ENCODE measurements at regions not wholly inside any gene's neighbourhood (a gene's known extent, or its start where the extent isn't known, plus 50 kb on each side); places are given as distances from the start of the nearest gene placed in this dataset.

GRCh38 chr3:187987924-187988323, 166.0 kb upstream of the LPP start:
- H3K27ac ChIP-seq (ENCODE audit: insufficient read depth, low read depth, low read length), result no peak overlapping the region
- FAIRE-seq (no peak), DNase-seq (ENCODE audit: low read depth, low spot score) (no peak)
- H3K27me3 ChIP-seq (ENCODE audit: control insufficient read depth in 2 of 2, insufficient read depth in 2 of 2, low read length in 2 of 2), result no peaks in the 10 kb centered on the region
- BruUV-seq (replicated peaks), result no TSS peak
- no peaks in the 10 kb centered on the region for H3K9me3 ChIP-seq (replicated peaks; ENCODE audit: control insufficient read depth, insufficient read depth, low read length)
- intact Hi-C loops (cut with micrococcal nuclease) (loop anchor here (5.0 kb wide), 2 partner anchors 246 to 969 kb away; no protein-coding TSS in a partner anchor), dilution Hi-C loops (cut with MboI; ENCODE audit: extremely low pct_ligation_motif_present, low sequenced_read_pairs) (no loop called here)
- H2AFZ ChIP-seq (ENCODE audit: low read depth, low read length), result no peak overlapping the region
- TF ChIP-seq JUN (IDR thresholded peaks at IDR 0.05; ENCODE audit: borderline replicate concordance, insufficient read depth, insufficient read length, low read depth), result no peak
- no peak for TF ChIP-seq CTCF (IDR thresholded peaks at IDR 0.05; ENCODE audit: extremely low read depth in 1 of 2, insufficient read depth in 1 of 2, low read depth in 1 of 2, low read length in 2 of 2)
- TF ChIP-seq MAX (IDR thresholded peaks at IDR 0.05; ENCODE audit: insufficient read depth, insufficient read length), result no peak
- no peak for TF ChIP-seq EZH2 (IDR thresholded peaks at IDR 0.05; ENCODE audit: borderline replicate concordance, low read depth, low read length, severe bottlenecking)
- no peak for TF ChIP-seq GATA2 (IDR thresholded peaks at IDR 0.05; ENCODE audit: insufficient read depth, insufficient read length, low read depth, low read length)
- no peak for TF ChIP-seq FOS (IDR thresholded peaks at IDR 0.05; ENCODE audit: borderline replicate concordance, insufficient read depth, low read length)
- no peak for TF ChIP-seq MYC (IDR thresholded peaks at IDR 0.05; ENCODE audit: low read depth, low read length)
- TF ChIP-seq POLR2A (IDR thresholded peaks at IDR 0.05; ENCODE audit: low read depth, low read length), result no peak
- no peak for TF ChIP-seq POLR2AphosphoS5 (IDR thresholded peaks at IDR 0.05; ENCODE audit: insufficient read depth, low read depth, low read length)
- H3K4me2 ChIP-seq (ENCODE audit: insufficient read depth, low read length), result no peak overlapping the region
- H3K36me3 ChIP-seq (ENCODE audit: control insufficient read depth in 2 of 2, extremely low read depth in 1 of 2, insufficient read depth in 2 of 2, low read length in 2 of 2), result no peaks in the 10 kb centered on the region
- CTCF ChIA-PET, result no interaction called here
- H3K4me3 ChIP-seq (replicated peaks in 1 of 3; ENCODE audit: insufficient read depth in 1 of 3, low read depth in 1 of 3, low read length in 3 of 3), result no peak overlapping the region
- no peaks in the 10 kb centered on the region for H3K79me2 ChIP-seq (ENCODE audit: control insufficient read depth, insufficient read depth, low read length)
- H3K9me1 ChIP-seq (replicated peaks; ENCODE audit: control insufficient read depth, extremely low read depth, insufficient read depth, low read length), result no peaks in the 10 kb centered on the region
- peaks cover 15% of the 10 kb centered on the region for H3K4me1 ChIP-seq (ENCODE audit: control insufficient read depth, extremely low read depth, insufficient read depth, low read length)
- no peaks in the 10 kb centered on the region for H4K20me1 ChIP-seq (replicated peaks; ENCODE audit: control insufficient read depth, extremely low read depth, insufficient read depth, low read length)
- POLR2A ChIA-PET, result no interaction called here
- H3K9ac ChIP-seq (replicated peaks; ENCODE audit: extremely low read depth, insufficient read depth, low read length), result no peak overlapping the region
